Prostate gland (tissue), 2 donors: ENCODE measurements at regions not wholly inside any gene's neighbourhood (a gene's known extent, or its start where the extent isn't known, plus 50 kb on each side); places are given as distances from the start of the nearest gene placed in this dataset.

Experiments
- POLR2A ChIP-seq: fragments of 450-650 bp; IDR thresholded peaks from one replicate; pipeline ENCODE4 v1.6.1; 2016; ENCODE audit warnings: antibody characterized with exemption, mild to moderate bottlenecking
- TF ChIP-seq, protein P1 (sequence below), 4 experiments: fragments of 200-600 bp in 2 of 4; fragments of 450-650 bp in 2 of 4; sonication (generic) in 2 of 4; IDR thresholded peaks; 1 replicate in 3 of 4; 2 replicates in 1 of 4; pipeline ENCODE4 v1.5.1; 2016 to 2019; ENCODE audit warnings: antibody characterized with exemption in 4 of 4, mild to moderate bottlenecking in 2 of 4, moderate library complexity in 2 of 4

- TF ChIP-seq, protein P1, sequence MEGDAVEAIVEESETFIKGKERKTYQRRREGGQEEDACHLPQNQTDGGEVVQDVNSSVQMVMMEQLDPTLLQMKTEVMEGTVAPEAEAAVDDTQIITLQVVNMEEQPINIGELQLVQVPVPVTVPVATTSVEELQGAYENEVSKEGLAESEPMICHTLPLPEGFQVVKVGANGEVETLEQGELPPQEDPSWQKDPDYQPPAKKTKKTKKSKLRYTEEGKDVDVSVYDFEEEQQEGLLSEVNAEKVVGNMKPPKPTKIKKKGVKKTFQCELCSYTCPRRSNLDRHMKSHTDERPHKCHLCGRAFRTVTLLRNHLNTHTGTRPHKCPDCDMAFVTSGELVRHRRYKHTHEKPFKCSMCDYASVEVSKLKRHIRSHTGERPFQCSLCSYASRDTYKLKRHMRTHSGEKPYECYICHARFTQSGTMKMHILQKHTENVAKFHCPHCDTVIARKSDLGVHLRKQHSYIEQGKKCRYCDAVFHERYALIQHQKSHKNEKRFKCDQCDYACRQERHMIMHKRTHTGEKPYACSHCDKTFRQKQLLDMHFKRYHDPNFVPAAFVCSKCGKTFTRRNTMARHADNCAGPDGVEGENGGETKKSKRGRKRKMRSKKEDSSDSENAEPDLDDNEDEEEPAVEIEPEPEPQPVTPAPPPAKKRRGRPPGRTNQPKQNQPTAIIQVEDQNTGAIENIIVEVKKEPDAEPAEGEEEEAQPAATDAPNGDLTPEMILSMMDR (IDR thresholded peaks at IDR 0.05): no peak
- TF ChIP-seq POLR2A: no peak
Observed at GRCh38 chr3:148315756-148316155, 381.9 kb upstream of the AGTR1 start.
